GM23338 (cell line): ENCODE measurements at regions not wholly inside any gene's neighbourhood (a gene's known extent, or its start where the extent isn't known, plus 50 kb on each side); places are given as distances from the start of the nearest gene placed in this dataset.

ENCODE experiments used
- ATAC-seq: fragments of 200-7000 bp; cut with Tn5 transposase; 3 replicates; pipeline ENCODE4 v1.9.1; 2020
- DNase-seq: peaks from one replicate; pipeline ENCODE4 v3.0.0-alpha.2; 2015; ENCODE audit warnings: low spot score
- H2AFZ ChIP-seq: fragments of 200-600 bp; sonication (generic); 2 replicates; pipeline ENCODE4 v1.8.0; 2016; ENCODE audit warnings: antibody characterized with exemption, mild to moderate bottlenecking, moderate library complexity
- H3F3A ChIP-seq: fragments of 200-600 bp; sonication (generic); replicated peaks from 2 replicates; pipeline ENCODE4 v1.8.0; 2017; ENCODE audit warnings: antibody characterized with exemption, mixed run types, low read depth
- H3K27ac ChIP-seq: fragments of 200-600 bp; sonication (generic); 2 replicates; pipeline ENCODE4 v1.6.1; 2016; ENCODE audit warnings: low read depth
- H3K27me3 ChIP-seq: fragments of 200-600 bp; sonication (generic); 2 replicates; pipeline ENCODE4 v1.8.0; 2016; ENCODE audit warnings: mild to moderate bottlenecking, mixed run types, moderate library complexity; ENCODE audit not compliant: insufficient read depth
- H3K36me3 ChIP-seq: fragments of 200-600 bp; sonication (generic); 2 replicates; pipeline ENCODE4 v1.8.0; 2016; ENCODE audit warnings: mild to moderate bottlenecking; ENCODE audit not compliant: insufficient read depth
- H3K4me1 ChIP-seq: fragments of 200-600 bp; sonication (generic); 2 replicates; pipeline ENCODE4 v1.8.0; 2016; ENCODE audit warnings: mild to moderate bottlenecking, moderate library complexity; ENCODE audit not compliant: insufficient read depth
- H3K4me2 ChIP-seq: fragments of 200-600 bp; sonication (generic); 2 replicates; pipeline ENCODE4 v1.7.1; 2017; ENCODE audit warnings: mixed run types
- H3K4me3 ChIP-seq: fragments of 200-600 bp; sonication (generic); 2 replicates; pipeline ENCODE4 v1.6.1; 2016; ENCODE audit warnings: mixed run types
- H3K79me2 ChIP-seq: fragments of 200-600 bp; sonication (generic); replicated peaks from 2 replicates; pipeline ENCODE4 v1.8.0; 2017; ENCODE audit warnings: mild to moderate bottlenecking; ENCODE audit not compliant: insufficient read depth
- H3K9me2 ChIP-seq: fragments of 200-600 bp; sonication (generic); 2 replicates; pipeline ENCODE4 v1.8.0; 2017; ENCODE audit not compliant: insufficient read depth
- H4K20me1 ChIP-seq: fragments of 200-600 bp; sonication (generic); replicated peaks from 2 replicates; pipeline ENCODE4 v1.8.0; 2017; ENCODE audit warnings: mild to moderate bottlenecking; ENCODE audit not compliant: insufficient read depth
- H3K27ac Mint-ChIP-seq: 2 replicates; pipeline ENCODE4 v1.8.0; 2020; ENCODE audit warnings: inconsistent platforms, mild to moderate bottlenecking, moderate library complexity, mixed read lengths
- H3K27me3 Mint-ChIP-seq: 3 replicates; pipeline ENCODE4 v1.8.0; 2022; ENCODE audit warnings: low read depth, mild to moderate bottlenecking, moderate library complexity, mixed read lengths, inconsistent platforms; ENCODE audit not compliant: insufficient read depth, poor library complexity
- H3K36me3 Mint-ChIP-seq: 3 replicates; pipeline ENCODE4 v1.8.0; 2021; ENCODE audit warnings: low read depth, mild to moderate bottlenecking, inconsistent platforms, moderate library complexity, mixed read lengths
- H3K4me1 Mint-ChIP-seq: 3 replicates; pipeline ENCODE4 v1.8.0; 2020; ENCODE audit warnings: mild to moderate bottlenecking, inconsistent platforms, mixed read lengths
- H3K4me3 Mint-ChIP-seq: 3 replicates; pipeline ENCODE4 v1.8.0; 2021; ENCODE audit warnings: moderate library complexity, mild to moderate bottlenecking, inconsistent platforms, mixed read lengths
- H3K9me3 Mint-ChIP-seq: 3 replicates; pipeline ENCODE4 v1.8.0; 2020; ENCODE audit warnings: moderate library complexity, mild to moderate bottlenecking, inconsistent platforms, mixed read lengths
- CREB1 ChIP-seq: fragments of 250-450 bp; sonication (Bioruptor Pico); IDR thresholded peaks from 2 replicates; pipeline ENCODE4 v1.5.0; 2020; ENCODE audit warnings: low read depth, mild to moderate bottlenecking, moderate library complexity
- CTCF ChIP-seq, 2 experiments: fragments of 200-600 bp in 1 of 2; sonication (generic) in 1 of 2; conservative IDR thresholded peaks; 2 replicates each; pipeline versions ENCODE4 v1.5.1 to v1.6.1; 2016 to 2017; ENCODE audit warnings: antibody characterized with exemption in 2 of 2, low read depth in 2 of 2, mild to moderate bottlenecking in 2 of 2, moderate library complexity in 1 of 2
- EZH2 ChIP-seq: fragments of 200-600 bp; sonication (generic); IDR thresholded peaks from one replicate; pipeline ENCODE4 v1.8.0; 2017; ENCODE audit warnings: antibody characterized with exemption, mild to moderate bottlenecking, low read depth; ENCODE audit not compliant: unreplicated experiment
- EZH2phosphoT487 ChIP-seq: fragments of 200-600 bp; sonication (generic); IDR thresholded peaks from one replicate; pipeline ENCODE4 v1.8.1; 2018; ENCODE audit warnings: antibody characterized with exemption; ENCODE audit not compliant: unreplicated experiment
- NANOG ChIP-seq: IDR thresholded peaks from 2 replicates; pipeline ENCODE4 v1.6.1; 2016; ENCODE audit warnings: antibody characterized with exemption, borderline replicate concordance
- STAT1 ChIP-seq: IDR thresholded peaks from one replicate; pipeline ENCODE4 v1.6.1; 2016; ENCODE audit warnings: antibody characterized with exemption; ENCODE audit not compliant: unreplicated experiment
- ZNF462 ChIP-seq: fragments of 250-450 bp; sonication (Bioruptor Pico); IDR thresholded peaks from 2 replicates; pipeline ENCODE4 v1.5.0; 2020; ENCODE audit warnings: mild to moderate bottlenecking, moderate library complexity

GRCh38 chr4:38368613-38369012 is 295.4 kb upstream of the KLF3 start:
- DNase-seq: no peak
- Mint-ChIP-seq H3K9me3 (peaks cover 3% of the 10 kb centered on the region), H3K36me3 (no peaks in the 10 kb centered on the region), H3K27me3 (no peaks in the 10 kb centered on the region), H3K27ac (no peak overlapping the region), H3K4me1 (no peaks in the 10 kb centered on the region), H3K4me3 (no peak overlapping the region)
- Histone ChIP-seq H3K9me2 (0 out of 2 replicates have a peak, but pooled peaks cover 7% of the 10 kb centered on the region), H2AFZ (0 out of 2 replicates have a peak overlapping the region, but pooled peaks have one; percentile 4), H3K4me3 (no peak overlapping the region), H3K79me2 (no peaks in the 10 kb centered on the region), H3K36me3 (no peaks in the 10 kb centered on the region), H3K4me2 (no peak overlapping the region), H3K27ac (no peak overlapping the region), H4K20me1 (no peaks in the 10 kb centered on the region), H3F3A (no peaks in the 10 kb centered on the region), H3K27me3 (no peaks in the 10 kb centered on the region), H3K4me1 (no peaks in the 10 kb centered on the region)
- TF ChIP-seq EZH2 (no peak), CTCF (conservative IDR thresholded peaks at IDR 0.05; ENCODE audit: low read depth in 2 of 2) (no peak)
- ATAC-seq: no peak

GRCh38 chr4:38371391-38371851 is 292.6 kb upstream of the KLF3 start:
- Histone ChIP-seq H4K20me1 (no peaks in the 10 kb centered on the region), H3K4me2 (no peak overlapping the region), H3K79me2 (no peaks in the 10 kb centered on the region), H2AFZ (no peak overlapping the region), H3K27me3 (no peaks in the 10 kb centered on the region), H3K4me3 (no peak overlapping the region), H3K9me2 (no peaks in the 10 kb centered on the region), H3K36me3 (no peaks in the 10 kb centered on the region), H3F3A (no peaks in the 10 kb centered on the region), H3K27ac (no peak overlapping the region), H3K4me1 (no peaks in the 10 kb centered on the region)
- no peak overlapping the region for H3K4me3 Mint-ChIP-seq
- no peak for DNase-seq
- H3K9me3 Mint-ChIP-seq: peaks cover 3% of the 10 kb centered on the region
- no peaks in the 10 kb centered on the region for H3K4me1 Mint-ChIP-seq
- ATAC-seq: no peak
- no peak overlapping the region for H3K27ac Mint-ChIP-seq
- H3K36me3 Mint-ChIP-seq: no peaks in the 10 kb centered on the region
- no peaks in the 10 kb centered on the region for H3K27me3 Mint-ChIP-seq
- TF ChIP-seq CREB1 (no peak), EZH2 (no peak), STAT1 (no peak), EZH2phosphoT487 (no peak), ZNF462 (CRISPR knock-in tag) (no peak), NANOG (no peak)
